NCI-H1105 treated with DMSO at 0.1 percent for 48 hours (cell line): ENCODE measurements at regions not wholly inside any gene's neighbourhood (a gene's known extent, or its start where the extent isn't known, plus 50 kb on each side); places are given as distances from the start of the nearest gene placed in this dataset.

Experiments
- DNase-seq: peaks from one replicate; lab custom pipeline; 2025; lab: John Stamatoyannopoulos, UW

DNA sequence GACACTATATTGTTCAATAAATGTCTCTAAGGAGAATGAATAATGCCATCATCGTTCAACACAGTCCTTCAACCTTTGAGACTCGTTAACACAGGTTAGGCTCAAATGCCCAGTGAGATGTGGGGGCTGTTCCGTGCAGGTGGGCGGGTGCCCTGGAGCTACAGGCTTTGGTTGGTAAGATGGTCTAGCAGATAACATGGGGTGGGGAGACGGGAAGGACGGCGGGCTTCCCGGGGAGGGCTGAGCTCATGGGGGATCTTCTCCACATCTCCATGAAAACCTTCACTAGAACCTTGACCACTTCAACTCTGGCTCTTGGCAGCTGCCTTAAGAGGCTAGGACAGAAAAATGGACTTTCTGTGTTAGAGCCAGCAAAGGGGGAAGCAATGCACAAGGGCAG lies 134.1 kb upstream of the TCERG1L start:
- no peak for DNase-seq

DNA sequence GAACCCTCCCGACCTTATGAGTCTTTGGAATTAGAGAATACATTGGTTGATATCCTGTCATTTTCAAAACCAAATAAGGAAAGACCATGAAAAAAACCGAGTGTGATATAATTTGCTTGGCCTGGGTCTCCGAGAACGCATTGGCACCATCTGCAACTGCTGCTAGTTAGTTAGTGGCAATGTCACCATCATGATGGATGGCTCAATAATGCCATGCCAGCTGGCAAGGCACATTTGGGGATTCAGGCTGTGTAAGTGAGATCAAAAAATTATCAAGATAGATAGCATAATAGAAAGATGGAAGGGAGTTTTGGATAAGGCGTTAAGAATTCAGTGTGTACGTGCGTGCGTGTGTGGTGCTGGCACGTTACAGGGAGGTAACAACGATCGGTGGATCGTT lies 134.7 kb upstream of the TCERG1L start:
- no peak for DNase-seq

DNA sequence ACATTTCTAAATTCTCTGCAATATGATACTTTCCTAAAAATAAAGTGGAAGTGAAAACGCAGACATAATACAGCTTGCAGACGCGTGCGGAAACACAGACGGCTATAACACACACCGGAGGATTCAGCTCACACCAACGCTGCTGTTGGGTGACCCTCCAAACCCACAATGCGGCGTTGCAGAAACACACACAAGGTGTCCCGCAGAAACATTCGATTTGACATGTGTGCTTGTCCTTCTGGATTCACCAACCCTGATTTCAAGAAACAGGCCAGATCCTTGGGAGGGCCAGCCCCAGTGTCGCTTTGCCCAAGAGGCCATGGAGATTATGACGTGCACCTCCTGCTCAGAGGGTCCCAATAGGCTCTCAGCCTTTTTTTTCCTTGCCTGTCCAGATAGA lies 136.7 kb upstream of the TCERG1L start:
- no peak for DNase-seq

DNA sequence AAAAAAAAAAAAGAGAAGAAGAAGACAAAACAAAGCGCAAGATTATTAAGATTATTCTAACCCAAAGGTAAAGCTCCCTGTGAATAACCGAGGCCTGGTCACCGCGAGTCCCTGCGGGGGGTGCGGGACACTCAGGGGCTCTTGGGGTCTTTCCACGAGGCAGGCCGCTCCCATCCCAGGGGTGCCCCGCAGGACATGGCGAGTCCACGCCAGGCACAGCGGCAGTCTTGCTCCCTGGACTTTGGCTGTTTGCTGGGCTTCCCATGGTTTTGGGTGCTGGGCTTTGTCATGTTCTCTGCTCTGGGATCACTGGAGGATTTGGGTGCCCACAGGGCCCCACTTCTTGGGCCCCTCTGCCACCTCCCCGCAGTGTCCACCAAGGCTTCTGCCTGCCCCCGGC lies 137.4 kb upstream of the TCERG1L start:
- no peak for DNase-seq

DNA sequence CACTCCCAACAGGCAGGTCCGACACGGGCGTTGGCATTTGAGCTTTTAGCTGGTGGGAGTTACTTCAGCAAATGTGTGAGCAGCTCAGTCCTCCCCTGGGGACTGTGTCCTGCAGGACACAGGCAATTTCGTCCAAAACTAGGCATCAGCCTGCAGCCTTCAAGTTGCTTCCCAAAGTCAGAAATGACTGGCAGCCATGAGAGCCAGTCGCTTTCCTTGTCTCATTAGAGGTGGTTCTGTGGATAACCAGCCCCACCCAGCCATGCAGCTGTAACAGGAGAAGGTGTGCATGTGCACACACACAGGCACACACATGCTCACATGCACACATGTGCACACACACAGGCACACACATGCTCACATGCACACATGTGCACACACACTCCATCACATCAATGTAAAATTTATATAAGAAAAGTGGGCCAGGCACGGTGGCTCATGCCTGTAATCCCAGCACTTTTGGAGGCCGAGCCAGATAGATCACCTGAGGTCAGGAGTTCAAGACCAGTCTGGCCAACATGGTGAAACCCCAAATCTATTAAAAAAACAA lies 138.8 kb upstream of the TCERG1L start:
- DNase-seq = no peak

GRCh38 chr10:131451407-131452015 lies 140.0 kb upstream of the TCERG1L start:
- no peak for DNase-seq

- no peak for DNase-seq
Observed at GRCh38 chr10:131452926-131453720, 141.6 kb upstream of the TCERG1L start.

DNA sequence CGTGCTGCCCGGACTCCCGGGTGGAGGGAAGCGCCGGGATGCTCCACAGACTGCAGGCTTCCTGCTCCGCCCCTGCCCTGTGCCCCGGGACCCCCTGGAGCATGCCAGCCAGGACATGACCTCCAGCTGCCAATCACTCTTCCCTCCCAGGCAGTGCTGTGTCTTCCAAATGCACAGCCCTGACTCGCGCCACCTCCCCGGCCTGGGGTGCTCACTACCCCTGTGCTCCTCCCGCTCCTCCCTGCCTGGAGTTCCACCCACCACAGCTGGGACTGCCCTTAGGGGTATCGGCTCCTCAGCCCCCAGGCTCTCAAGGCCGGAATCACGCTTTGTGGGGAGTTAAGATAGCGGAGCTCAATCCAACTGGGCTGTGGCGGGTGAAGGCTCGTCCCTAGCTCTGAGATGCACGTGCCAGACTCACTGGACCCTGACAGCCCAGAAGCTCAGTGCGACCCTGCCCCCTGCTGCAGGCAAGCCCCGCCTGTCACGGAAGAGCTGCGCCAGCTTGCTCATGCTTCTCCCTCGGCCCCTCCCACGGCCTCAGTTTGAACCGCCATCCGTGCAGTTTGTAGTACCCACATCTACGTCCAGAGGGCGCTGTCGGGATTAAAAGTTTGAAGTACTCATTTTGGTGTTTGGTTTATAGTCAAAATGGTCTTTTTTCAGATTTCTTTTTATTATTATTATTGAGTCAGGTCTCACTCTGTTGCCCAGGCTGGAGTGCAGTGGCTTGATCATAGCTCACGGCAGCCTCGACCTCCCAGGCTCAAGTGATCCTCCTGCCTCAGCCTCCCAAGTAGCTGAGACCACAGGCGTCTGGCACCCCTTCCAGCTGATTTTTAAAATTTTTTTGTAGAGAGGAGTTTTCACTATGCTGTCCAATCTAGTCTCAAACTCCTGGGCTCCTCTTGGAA lies 142.5 kb upstream of the TCERG1L start:
- no peak for DNase-seq

DNA sequence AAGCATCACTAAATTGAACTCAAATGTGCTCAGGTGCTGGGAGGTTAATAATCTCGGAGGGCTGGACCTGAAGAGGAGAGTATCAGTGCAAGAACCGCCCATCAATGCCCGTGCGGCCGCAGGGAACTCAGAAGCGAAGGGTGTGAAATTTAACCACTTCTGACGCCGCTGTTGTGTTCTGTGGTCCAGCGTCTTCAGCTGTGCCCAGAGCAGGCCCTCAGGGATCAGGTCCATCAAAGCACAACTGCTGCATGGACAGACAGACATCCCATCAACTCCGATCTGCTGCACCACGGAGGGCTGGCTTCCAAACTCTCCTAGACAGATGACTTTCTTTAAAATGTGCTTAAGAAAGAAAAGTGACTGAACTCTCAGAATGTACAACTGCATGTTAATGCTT lies 144.9 kb upstream of the TCERG1L start:
- DNase-seq = no peak

GRCh38 chr10:131461093-131461492 lies 149.6 kb upstream of the TCERG1L start:
- no peak for DNase-seq

DNA sequence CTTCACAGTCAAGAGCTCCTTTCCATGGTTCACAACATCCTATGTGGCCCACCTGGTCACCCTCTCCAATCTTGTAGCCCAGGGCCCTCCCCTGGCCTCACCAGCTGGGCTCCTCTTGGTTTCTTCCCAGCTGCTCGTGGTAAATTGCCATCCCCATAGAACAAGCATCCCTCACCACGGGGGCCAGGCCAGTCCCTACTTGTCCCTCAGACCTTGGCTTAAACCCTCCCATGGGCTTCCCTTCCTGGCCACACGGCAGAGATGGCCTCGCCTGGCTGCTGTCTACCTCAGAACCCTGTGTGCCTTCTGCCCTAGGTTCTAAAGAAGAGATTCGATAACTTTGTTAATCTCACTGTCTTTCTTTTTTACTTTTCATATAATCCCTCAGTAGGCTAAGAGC lies 153.3 kb upstream of the TCERG1L start:
- DNase-seq = no peak

- DNase-seq = no peak
Observed at GRCh38 chr10:131469551-131469950, 158.0 kb upstream of the TCERG1L start.

DNA sequence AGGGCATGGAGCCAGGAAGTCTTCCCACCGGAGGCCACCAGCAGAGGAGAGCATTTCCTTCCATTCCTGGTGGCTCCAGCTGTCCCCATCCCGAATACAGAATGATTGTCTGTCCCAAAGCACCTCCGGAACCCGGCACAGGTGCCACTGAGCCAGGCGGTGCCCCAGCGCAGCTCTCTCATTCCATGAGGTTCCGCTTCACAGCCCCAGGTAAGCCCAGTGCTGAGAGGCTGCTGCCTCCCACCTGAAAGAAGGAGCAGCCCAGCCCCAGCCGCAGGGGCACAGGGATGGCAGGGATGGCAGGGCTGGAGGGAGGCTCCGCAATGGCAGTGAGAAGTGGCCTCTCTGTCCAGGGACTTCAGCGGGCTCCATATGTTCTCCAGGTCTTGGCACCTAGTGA lies 162.1 kb upstream of the TCERG1L start:
- DNase-seq = no peak

DNA sequence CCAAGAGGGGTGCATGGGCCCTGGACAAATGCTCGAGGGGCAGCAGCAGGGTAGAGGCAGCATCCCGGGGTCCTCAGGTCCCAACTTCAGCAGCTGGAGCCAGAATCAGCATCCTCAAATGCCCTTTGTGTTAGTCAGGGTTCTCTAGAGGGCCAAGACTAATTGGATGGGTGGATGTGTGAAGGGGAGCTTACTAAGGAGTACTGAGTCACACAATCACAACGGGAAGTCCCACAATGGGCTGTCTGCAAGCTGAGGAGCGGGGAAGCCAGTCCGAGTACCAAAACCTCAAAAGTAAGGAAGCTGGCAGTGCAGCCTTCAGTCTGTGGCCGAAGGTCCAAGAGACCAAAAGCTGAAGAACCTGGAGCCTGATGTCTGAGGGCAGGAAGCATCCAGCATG lies 162.9 kb upstream of the TCERG1L start:
- DNase-seq = no peak

GRCh38 chr10:131475043-131475442 lies 163.5 kb upstream of the TCERG1L start:
- DNase-seq = no peak

DNA sequence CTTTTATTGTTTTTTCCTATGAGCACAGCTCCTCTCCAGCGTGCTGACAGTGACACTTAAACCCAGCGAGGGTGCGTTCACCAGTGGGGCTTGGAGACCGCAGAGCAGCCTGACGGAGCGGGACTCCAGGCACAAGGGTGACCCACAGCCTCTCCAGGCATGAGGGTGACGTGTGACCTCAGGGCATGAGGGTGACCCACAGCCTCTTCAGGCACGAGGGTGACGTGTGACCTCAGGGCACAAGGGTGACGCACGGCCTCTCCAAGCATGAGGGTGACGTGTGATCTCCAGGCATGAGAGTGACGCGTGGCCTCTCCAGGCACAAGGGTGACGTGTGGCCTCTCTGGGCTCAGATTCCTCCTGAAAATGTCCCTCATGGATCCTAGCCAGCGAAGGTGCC lies 164.3 kb upstream of the TCERG1L start:
- DNase-seq = no peak

- no peak for DNase-seq
Observed at GRCh38 chr10:131477457-131478121, 166.1 kb upstream of the TCERG1L start.

DNA sequence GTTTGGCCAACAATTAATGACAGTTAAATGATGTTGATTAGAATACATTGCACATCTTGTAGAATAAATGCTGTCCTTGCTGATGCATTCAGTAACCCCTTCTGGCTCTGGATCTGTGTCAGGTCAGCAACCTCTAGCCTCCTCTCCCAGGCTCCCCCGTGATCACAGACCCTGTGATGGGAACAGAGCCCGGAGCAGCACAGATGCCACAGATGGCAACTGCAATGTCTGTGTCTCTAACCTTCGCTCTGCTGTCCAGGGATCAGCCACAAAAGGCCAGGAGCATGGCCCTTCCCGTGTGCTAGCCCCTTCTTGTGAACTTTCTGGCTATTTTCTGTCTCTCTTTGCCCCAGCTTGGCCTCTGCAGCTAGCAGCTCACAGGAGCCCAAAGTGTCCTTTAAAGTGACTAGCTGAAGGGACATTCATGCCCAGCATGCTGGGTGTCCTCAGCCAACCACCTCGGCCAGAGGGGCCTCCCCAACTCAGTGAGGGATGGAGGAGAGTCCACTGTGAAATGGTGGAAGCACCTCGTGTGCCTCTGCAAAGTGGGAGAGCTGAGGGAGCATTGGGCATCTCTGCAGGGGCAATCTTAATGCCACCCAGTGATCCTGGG lies 167.0 kb upstream of the TCERG1L start:
- no peak for DNase-seq

DNA sequence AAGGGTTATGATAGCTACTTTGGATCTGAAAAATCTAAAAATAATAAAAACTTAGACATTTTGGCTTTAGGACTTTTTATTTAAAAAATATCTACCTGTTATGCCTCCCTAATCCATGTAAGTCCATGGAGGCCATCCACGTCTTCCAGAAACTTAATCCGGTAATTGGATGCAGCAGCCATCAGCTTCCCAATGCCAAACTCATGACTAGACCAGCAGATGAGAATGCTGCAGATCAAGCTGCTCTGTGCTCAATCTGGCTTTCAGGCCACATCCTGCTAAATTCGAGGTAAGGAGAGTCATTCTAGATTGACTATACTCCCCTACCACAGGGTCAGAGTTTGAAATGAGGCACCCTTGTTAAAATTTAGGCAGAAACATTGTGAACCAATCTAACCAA lies 168.5 kb upstream of the TCERG1L start:
- DNase-seq = no peak

- no peak for DNase-seq
Observed at GRCh38 chr10:131480861-131481260, 169.3 kb upstream of the TCERG1L start.

- DNase-seq = no peak
Observed at GRCh38 chr10:131485732-131486131, 174.2 kb upstream of the TCERG1L start.

- no peak for DNase-seq
Observed at GRCh38 chr10:131487822-131488221, 176.3 kb upstream of the TCERG1L start.
